Karpas-422 (cell line): ENCODE measurements at regions not wholly inside any gene's neighbourhood (a gene's known extent, or its start where the extent isn't known, plus 50 kb on each side); places are given as distances from the start of the nearest gene placed in this dataset.
"Not testable (repeated sequence)": the region's sequence is repeated elsewhere in the genome, so short reads cannot be mapped to it uniquely, and the experiment has no call there.

ENCODE experiments used
- DNase-seq: peaks from one replicate; pipeline ENCODE4 v3.0.0-alpha.2; 2015
- H2AFZ ChIP-seq: fragments of 200-600 bp; sonication (generic); 2 replicates; pipeline ENCODE4 v1.6.1; 2014; ENCODE audit warnings: antibody characterized with exemption, low read length, mixed read lengths
- H3K27ac ChIP-seq: fragments of 200-600 bp; sonication (generic); 2 replicates; pipeline ENCODE4 v1.5.1; 2014; ENCODE audit warnings: mild to moderate bottlenecking, low read length, moderate library complexity
- H3K27me3 ChIP-seq: fragments of 200-600 bp; sonication (generic); 2 replicates; pipeline ENCODE4 v1.6.1; 2014; ENCODE audit warnings: low read length, mixed read lengths
- H3K36me3 ChIP-seq: fragments of 200-600 bp; sonication (generic); 2 replicates; pipeline ENCODE4 v1.6.1; 2014; ENCODE audit warnings: low read length, mixed read lengths; ENCODE audit not compliant: insufficient read depth
- H3K4me1 ChIP-seq: fragments of 200-600 bp; sonication (generic); 2 replicates; pipeline ENCODE4 v1.6.1; 2014; ENCODE audit warnings: mild to moderate bottlenecking, low read length, mixed read lengths
- H3K4me2 ChIP-seq: fragments of 200-600 bp; sonication (generic); 2 replicates; pipeline ENCODE4 v1.6.1; 2014; ENCODE audit warnings: low read length, low read depth, mild to moderate bottlenecking; ENCODE audit not compliant: poor library complexity, severe bottlenecking
- H3K4me3 ChIP-seq: fragments of 200-600 bp; sonication (generic); 2 replicates; pipeline ENCODE4 v1.5.1; 2014; ENCODE audit warnings: mild to moderate bottlenecking, antibody characterized with exemption, low read length, mixed read lengths
- H3K79me2 ChIP-seq: fragments of 200-600 bp; sonication (generic); 2 replicates; pipeline ENCODE4 v1.6.1; 2014; ENCODE audit warnings: mild to moderate bottlenecking, low read length, mixed read lengths
- H3K9ac ChIP-seq: fragments of 200-600 bp; sonication (generic); 2 replicates; pipeline ENCODE4 v1.6.0; 2014; ENCODE audit warnings: low read length
- H3K9me2 ChIP-seq: fragments of 200-600 bp; sonication (generic), shearing (Covaris generic); replicated peaks from 2 replicates; pipeline ENCODE4 v1.6.0; 2014; ENCODE audit warnings: mild to moderate bottlenecking, low read length, moderate library complexity; ENCODE audit not compliant: insufficient read depth
- H3K9me3 ChIP-seq: fragments of 300-700, 200-600 bp; sonication (generic); 2 replicates; pipeline ENCODE4 v1.6.1; 2014; ENCODE audit warnings: low read length, mixed read lengths
- H4K20me1 ChIP-seq: fragments of 200-600 bp; sonication (generic); 2 replicates; pipeline ENCODE4 v1.6.1; 2014; ENCODE audit warnings: mild to moderate bottlenecking, antibody characterized with exemption, low read length, low read depth; ENCODE audit not compliant: insufficient read depth

DNA sequence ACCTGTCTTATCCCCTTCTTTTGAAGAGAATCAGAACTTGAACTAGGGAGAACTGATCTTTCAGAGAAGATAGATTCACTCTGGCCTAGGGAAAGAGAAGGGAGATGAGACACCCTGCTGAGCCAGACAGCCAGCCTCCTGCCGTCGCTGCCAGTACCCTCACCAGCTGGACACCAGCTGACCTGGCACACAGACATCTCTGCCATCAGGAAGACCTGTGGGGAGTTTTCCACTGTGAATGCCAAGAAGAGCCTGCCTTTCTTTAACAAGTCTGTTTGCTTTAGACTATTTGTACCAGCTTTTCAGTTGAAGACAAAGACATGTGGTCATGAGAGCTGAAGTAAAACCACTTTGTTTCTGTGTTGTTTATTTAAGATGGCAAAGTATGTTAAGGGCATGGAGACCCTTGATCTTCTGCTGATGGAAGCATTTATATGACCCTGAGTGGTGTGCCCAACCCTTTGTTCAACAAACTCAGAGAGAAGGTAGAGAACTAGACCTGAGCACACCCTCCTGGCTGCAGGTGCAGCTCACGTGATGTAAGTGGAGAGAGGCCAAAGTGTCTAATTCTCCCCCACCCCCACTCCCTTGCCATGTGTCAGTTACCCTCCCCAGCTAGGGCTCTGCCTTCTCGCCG is 82.3 kb upstream of the SLC24A3 start:
- Histone ChIP-seq H3K27ac (no peak overlapping the region), H4K20me1 (no peaks in the 10 kb centered on the region), H3K36me3 (no peaks in the 10 kb centered on the region)

DNA sequence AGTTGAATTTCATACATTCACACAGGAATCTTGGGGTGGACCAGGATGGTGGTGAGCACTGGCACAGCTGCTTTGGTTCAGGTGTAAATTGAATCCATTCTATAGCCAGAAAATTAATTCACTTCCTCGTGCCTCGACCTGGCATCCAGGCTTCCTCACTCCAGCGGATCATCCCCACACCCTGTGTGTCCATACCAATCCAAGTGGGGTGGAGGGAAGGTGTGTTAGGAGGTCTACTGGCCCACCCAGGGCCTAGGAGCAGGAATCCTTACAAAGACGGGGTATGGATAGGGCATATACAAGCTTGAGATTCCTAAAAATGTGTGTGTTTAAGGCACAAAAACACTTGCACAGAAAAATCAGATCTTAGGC is 81.8 kb upstream of the SLC24A3 start:
- no peaks in the 10 kb centered on the region for H3K9me2 ChIP-seq
- H3K9me3 ChIP-seq, result no peaks in the 10 kb centered on the region
- H3K27me3 ChIP-seq, result no peaks in the 10 kb centered on the region
- H3K4me3 ChIP-seq, result no peak overlapping the region
- no peaks in the 10 kb centered on the region for H3K36me3 ChIP-seq
- peaks cover 30% of the 10 kb centered on the region for H3K4me1 ChIP-seq
- H3K79me2 ChIP-seq, result no peaks in the 10 kb centered on the region
- H4K20me1 ChIP-seq, result no peaks in the 10 kb centered on the region
- H3K9ac ChIP-seq, result 0 out of 2 replicates have a peak overlapping the region, but pooled peaks have one; percentile 6
- peak overlapping the region; percentile 49; the same call in 1 of the 2 replicates for H3K27ac ChIP-seq
- no peak for DNase-seq
- 0 out of 2 replicates have a peak overlapping the region, but pooled peaks have one; percentile 45 for H2AFZ ChIP-seq
- peak overlapping the region; percentile 36 for H3K4me2 ChIP-seq

More for the DNA sequence above, 82.3 kb upstream of the SLC24A3 start:
- H3K4me1 ChIP-seq, result peaks cover 30% of the 10 kb centered on the region
- no peak overlapping the region for H2AFZ ChIP-seq
- H3K4me3 ChIP-seq, result no peak overlapping the region
- no peak overlapping the region for H3K9ac ChIP-seq
- no peaks in the 10 kb centered on the region for H3K27me3 ChIP-seq
- H3K79me2 ChIP-seq, result no peaks in the 10 kb centered on the region
- no peak overlapping the region for H3K4me2 ChIP-seq
- peak; percentile 55 for DNase-seq
- no peaks in the 10 kb centered on the region for H3K9me3 ChIP-seq
- no peaks in the 10 kb centered on the region for H3K9me2 ChIP-seq

DNA sequence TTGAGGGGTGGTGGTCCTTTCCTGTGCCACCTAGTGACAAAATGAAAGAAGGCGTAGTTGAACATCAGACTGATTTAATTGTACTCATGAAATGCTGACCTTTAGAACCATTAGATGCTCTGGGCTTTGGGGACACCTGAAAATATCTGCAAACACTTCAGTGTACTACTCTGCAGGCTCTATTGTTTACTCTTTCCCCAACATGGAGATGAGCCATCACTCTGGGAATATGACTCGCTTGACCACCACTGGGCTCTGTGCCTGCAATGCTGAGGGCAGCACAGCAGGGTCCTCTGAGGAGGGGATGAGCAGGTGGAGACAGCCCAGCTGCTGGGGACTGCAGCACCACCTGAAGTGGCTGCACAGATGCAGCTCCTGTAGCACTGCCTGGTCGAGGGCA is 74.8 kb upstream of the SLC24A3 start:
- H3K9me2 ChIP-seq, result no peaks in the 10 kb centered on the region
- no peaks in the 10 kb centered on the region for H4K20me1 ChIP-seq
- no peaks in the 10 kb centered on the region for H3K9me3 ChIP-seq
- no peak overlapping the region for H3K4me2 ChIP-seq
- H2AFZ ChIP-seq, result no peak overlapping the region
- no peak overlapping the region for H3K27ac ChIP-seq
- no peak for DNase-seq
- no peaks in the 10 kb centered on the region for H3K4me1 ChIP-seq
- H3K27me3 ChIP-seq, result no peaks in the 10 kb centered on the region
- no peaks in the 10 kb centered on the region for H3K36me3 ChIP-seq
- H3K9ac ChIP-seq, result no peak overlapping the region
- H3K4me3 ChIP-seq, result no peak overlapping the region
- H3K79me2 ChIP-seq, result no peaks in the 10 kb centered on the region

DNA sequence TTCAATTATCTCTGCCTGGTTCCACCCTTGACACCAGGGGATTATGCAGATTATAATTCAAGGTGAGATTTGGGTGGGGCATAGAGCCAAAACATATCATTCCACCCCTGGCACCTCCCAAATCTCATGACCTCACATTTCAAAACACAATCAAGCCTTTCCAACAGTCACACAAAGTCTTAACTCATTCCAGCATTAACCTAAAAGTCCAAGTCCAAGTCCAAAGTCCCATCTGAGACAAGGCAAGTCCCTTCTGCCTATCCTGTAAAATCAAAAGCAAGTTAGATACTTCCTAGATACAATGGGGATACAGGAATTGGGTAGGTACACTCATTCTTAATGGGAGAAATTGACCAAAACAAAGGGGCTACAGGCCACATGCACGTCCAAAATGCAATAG is 73.7 kb upstream of the SLC24A3 start:
- H3K4me3 ChIP-seq, result no peak overlapping the region
- H3K36me3 ChIP-seq, result no peaks in the 10 kb centered on the region
- no peak overlapping the region for H2AFZ ChIP-seq
- H3K27me3 ChIP-seq, result no peaks in the 10 kb centered on the region
- no peaks in the 10 kb centered on the region for H3K79me2 ChIP-seq
- no peaks in the 10 kb centered on the region for H4K20me1 ChIP-seq
- H3K4me1 ChIP-seq, result no peaks in the 10 kb centered on the region
- H3K27ac ChIP-seq, result no peak overlapping the region
- H3K9ac ChIP-seq, result no peak overlapping the region
- no peaks in the 10 kb centered on the region for H3K9me3 ChIP-seq
- no peaks in the 10 kb centered on the region for H3K9me2 ChIP-seq
- DNase-seq, result no peak
- H3K4me2 ChIP-seq, result no peak overlapping the region

DNA sequence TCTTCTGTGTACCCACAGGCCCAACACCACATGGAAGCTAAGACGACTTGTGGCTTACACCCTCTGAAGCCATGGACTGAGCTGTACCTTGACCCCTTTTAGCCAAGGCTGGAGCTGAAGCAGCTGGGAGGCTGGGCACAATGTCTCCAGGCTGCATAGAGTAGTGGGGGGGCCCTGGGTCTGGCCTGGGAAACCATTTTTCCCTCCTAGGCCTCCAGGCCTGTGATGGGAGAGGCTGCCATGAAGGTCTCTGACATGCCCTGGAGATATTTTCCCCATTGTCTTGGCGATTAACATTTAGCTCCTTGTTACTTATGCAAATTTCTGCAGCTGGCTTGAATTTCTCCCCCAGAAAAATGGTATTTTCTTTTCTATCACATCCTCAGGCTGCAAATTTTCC is 72.9 kb upstream of the SLC24A3 start:
- H3K9me3 ChIP-seq, H2AFZ ChIP-seq, H3K9me2 ChIP-seq, H3K4me1 ChIP-seq, H3K4me2 ChIP-seq, H3K79me2 ChIP-seq, H3K27ac ChIP-seq, H3K4me3 ChIP-seq, H3K36me3 ChIP-seq, H3K27me3 ChIP-seq, H3K9ac ChIP-seq, H4K20me1 ChIP-seq: not testable (repeated sequence)
- DNase-seq, result peak; percentile 6

DNA sequence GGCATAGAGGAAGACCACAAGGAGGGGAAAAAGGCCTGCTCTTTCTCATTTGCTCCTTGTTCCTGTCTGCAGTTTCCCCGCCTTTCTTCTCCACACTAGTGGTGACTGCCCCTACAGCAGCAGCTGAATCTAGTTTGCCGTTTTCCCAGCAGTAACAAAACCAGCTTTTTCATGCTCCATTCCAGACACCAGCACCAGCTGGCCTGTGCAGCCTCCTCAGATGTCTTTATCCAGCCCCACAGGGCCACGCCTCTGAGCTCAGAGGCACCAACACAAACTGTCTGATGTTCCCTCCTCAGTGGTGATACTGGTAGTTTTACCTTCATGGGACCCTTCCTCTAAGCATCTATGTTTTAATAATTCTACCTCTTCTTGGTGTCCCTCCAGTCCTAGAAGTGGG is 70.4 kb upstream of the SLC24A3 start:
- no peaks in the 10 kb centered on the region for H3K9me2 ChIP-seq
- H3K9me3 ChIP-seq, result no peaks in the 10 kb centered on the region
- peak; percentile 35 for DNase-seq
- no peak overlapping the region for H3K4me2 ChIP-seq
- H4K20me1 ChIP-seq, result no peaks in the 10 kb centered on the region
- H3K9ac ChIP-seq, result no peak overlapping the region
- H3K27ac ChIP-seq, result no peak overlapping the region
- H2AFZ ChIP-seq, result no peak overlapping the region
- H3K4me1 ChIP-seq, result no peaks in the 10 kb centered on the region
- H3K79me2 ChIP-seq, result no peaks in the 10 kb centered on the region
- no peaks in the 10 kb centered on the region for H3K27me3 ChIP-seq
- no peaks in the 10 kb centered on the region for H3K36me3 ChIP-seq
- H3K4me3 ChIP-seq, result no peak overlapping the region

DNA sequence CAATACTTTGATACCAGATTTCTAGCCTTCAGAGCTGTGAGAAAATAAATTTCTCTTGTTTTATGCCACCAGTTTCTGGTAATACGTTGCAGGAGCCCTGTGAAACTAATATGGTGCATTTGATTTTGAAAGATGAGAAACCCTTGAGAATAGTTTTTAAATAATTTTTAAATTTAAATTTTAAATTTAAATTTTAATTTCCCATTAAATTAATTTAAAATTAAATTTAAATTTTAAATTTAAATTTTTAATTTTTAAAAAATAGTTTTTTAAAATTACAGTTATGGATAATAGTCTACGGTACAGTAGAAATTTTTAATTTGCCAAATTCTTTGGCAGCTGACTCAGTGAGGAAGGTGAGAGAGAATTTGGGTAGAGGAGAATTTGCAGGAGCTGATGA is 68.6 kb upstream of the SLC24A3 start:
- H2AFZ ChIP-seq, result no peak overlapping the region
- no peaks in the 10 kb centered on the region for H3K4me1 ChIP-seq
- no peaks in the 10 kb centered on the region for H3K36me3 ChIP-seq
- no peak overlapping the region for H3K4me3 ChIP-seq
- no peaks in the 10 kb centered on the region for H3K27me3 ChIP-seq
- H3K79me2 ChIP-seq, result no peaks in the 10 kb centered on the region
- no peaks in the 10 kb centered on the region for H4K20me1 ChIP-seq
- H3K4me2 ChIP-seq, result no peak overlapping the region
- H3K9ac ChIP-seq, result no peak overlapping the region
- no peaks in the 10 kb centered on the region for H3K9me2 ChIP-seq
- no peak for DNase-seq
- H3K9me3 ChIP-seq, result no peaks in the 10 kb centered on the region
- no peak overlapping the region for H3K27ac ChIP-seq

DNA sequence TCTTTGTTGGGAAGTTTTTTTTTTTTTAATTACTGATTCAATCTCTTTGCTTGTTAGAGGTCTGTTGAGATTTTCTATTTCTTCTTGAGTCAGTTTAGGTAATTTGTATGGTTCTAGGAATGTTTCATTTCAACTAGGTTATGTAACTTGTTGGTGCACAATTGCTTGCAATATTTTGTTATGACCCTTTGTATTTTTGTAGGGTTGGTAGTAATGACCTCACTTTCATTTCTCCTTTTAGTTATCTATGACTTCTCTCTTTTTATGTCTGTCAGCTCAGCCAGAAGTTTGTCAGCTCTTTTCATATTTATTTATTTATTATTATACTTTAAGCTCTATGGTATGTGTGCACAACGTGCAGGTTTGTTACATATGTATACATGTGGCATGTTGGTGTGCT is 51.1 kb upstream of the SLC24A3 start:
- H3K36me3 ChIP-seq, result no peaks in the 10 kb centered on the region
- H3K79me2 ChIP-seq, result no peaks in the 10 kb centered on the region
- H3K9ac ChIP-seq, result no peak overlapping the region
- no peaks in the 10 kb centered on the region for H4K20me1 ChIP-seq
- no peak overlapping the region for H3K4me2 ChIP-seq
- no peaks in the 10 kb centered on the region for H3K9me3 ChIP-seq
- no peak overlapping the region for H3K4me3 ChIP-seq
- no peak overlapping the region for H2AFZ ChIP-seq
- DNase-seq, result no peak
- H3K27ac ChIP-seq, result no peak overlapping the region
- no peaks in the 10 kb centered on the region for H3K4me1 ChIP-seq
- no peaks in the 10 kb centered on the region for H3K27me3 ChIP-seq
- no peaks in the 10 kb centered on the region for H3K9me2 ChIP-seq
